ENCODE measurements at regions not wholly inside any gene's neighbourhood (a gene's known extent, or its start where the extent isn't known, plus 50 kb on each side); places are given as distances from the start of the nearest gene placed in this dataset.
A peak's percentile ranks its signal among the peaks of the same experiment; 100 is the strongest.

- H3K4me1 Mint-ChIP-seq: peaks cover 5% of the 10 kb centered on the region
- H3K4me3 Mint-ChIP-seq: no peak overlapping the region
- no peak for TF ChIP-seq CTCF (IDR thresholded peaks at IDR 0.05)
- DNase-seq: no peak
- H3K36me3 Mint-ChIP-seq (ENCODE audit: low read depth): no peaks in the 10 kb centered on the region
- peaks cover 5% of the 10 kb centered on the region for H3K9me3 Mint-ChIP-seq
- peaks cover 8% of the 10 kb centered on the region for H3K27me3 Mint-ChIP-seq (ENCODE audit: low read depth, poor library complexity)
- peak overlapping the region; percentile 6 for H3K27ac Mint-ChIP-seq
Observed at GRCh38 chr5:8005416-8005815, 136.5 kb downstream of the MTRR start.

GRCh38 chr5:8012131-8012977, 143.4 kb downstream of the MTRR start:
- Mint-ChIP-seq H3K27ac (no peak overlapping the region), H3K27me3 (ENCODE audit: low read depth, poor library complexity) (peaks cover 23% of the 10 kb centered on the region), H3K9me3 (no peaks in the 10 kb centered on the region), H3K4me1 (no peaks in the 10 kb centered on the region), H3K36me3 (ENCODE audit: low read depth) (no peaks in the 10 kb centered on the region), H3K4me3 (no peak overlapping the region)
- no peak for TF ChIP-seq CTCF (IDR thresholded peaks at IDR 0.05)
- DNase-seq: no peak

- Mint-ChIP-seq H3K27me3 (ENCODE audit: low read depth, poor library complexity) (peaks cover 20% of the 10 kb centered on the region), H3K36me3 (ENCODE audit: low read depth) (no peaks in the 10 kb centered on the region), H3K9me3 (peaks cover 4% of the 10 kb centered on the region), H3K4me3 (no peak overlapping the region), H3K27ac (no peak overlapping the region), H3K4me1 (no peaks in the 10 kb centered on the region)
- no peak for TF ChIP-seq CTCF (IDR thresholded peaks at IDR 0.05)
- DNase-seq: no peak
Observed at GRCh38 chr5:8013948-8014710, 145.2 kb downstream of the MTRR start.

- DNase-seq: no peak
- H3K36me3 Mint-ChIP-seq (ENCODE audit: low read depth): no peaks in the 10 kb centered on the region
- H3K27me3 Mint-ChIP-seq (ENCODE audit: low read depth, poor library complexity): no peaks in the 10 kb centered on the region
- H3K4me3 Mint-ChIP-seq: no peak overlapping the region
- H3K27ac Mint-ChIP-seq: no peak overlapping the region
- H3K9me3 Mint-ChIP-seq: peaks cover 4% of the 10 kb centered on the region
- H3K4me1 Mint-ChIP-seq: no peaks in the 10 kb centered on the region
- TF ChIP-seq CTCF (IDR thresholded peaks at IDR 0.05): no peak
Observed at GRCh38 chr5:8019719-8020218, 150.8 kb downstream of the MTRR start.

GRCh38 chr5:8020861-8021514, 152.0 kb downstream of the MTRR start:
- Mint-ChIP-seq H3K36me3 (ENCODE audit: low read depth) (no peaks in the 10 kb centered on the region), H3K9me3 (peaks cover 4% of the 10 kb centered on the region), H3K27me3 (ENCODE audit: low read depth, poor library complexity) (no peaks in the 10 kb centered on the region), H3K27ac (no peak overlapping the region), H3K4me1 (no peaks in the 10 kb centered on the region), H3K4me3 (no peak overlapping the region)
- TF ChIP-seq CTCF (IDR thresholded peaks at IDR 0.05): no peak
- no peak for DNase-seq
